ENCODE measurements at regions not wholly inside any gene's neighbourhood (a gene's known extent, or its start where the extent isn't known, plus 50 kb on each side); places are given as distances from the start of the nearest gene placed in this dataset.

GRCh38 chr12:88940854-88941253, 360.6 kb upstream of the KITLG start:
- TF ChIP-seq CTCF (IDR thresholded peaks at IDR 0.05) (no peak), POLR2A (IDR thresholded peaks at IDR 0.05) (no peak)
